Activated CD4-positive, alpha-beta T cell treated with anti-CD3 and anti-CD28 coated beads, Interleukin-2, amount 50 U/mL, for 16 hours (primary cell): ENCODE measurements at regions not wholly inside any gene's neighbourhood (a gene's known extent, or its start where the extent isn't known, plus 50 kb on each side); places are given as distances from the start of the nearest gene placed in this dataset.
"Not testable (repeated sequence)": the region's sequence is repeated elsewhere in the genome, so short reads cannot be mapped to it uniquely, and the experiment has no call there.

Experiments used
- DNase-seq: peaks from one replicate; pipeline ENCODE4 v3.0.0-alpha.2; 2020

DNA sequence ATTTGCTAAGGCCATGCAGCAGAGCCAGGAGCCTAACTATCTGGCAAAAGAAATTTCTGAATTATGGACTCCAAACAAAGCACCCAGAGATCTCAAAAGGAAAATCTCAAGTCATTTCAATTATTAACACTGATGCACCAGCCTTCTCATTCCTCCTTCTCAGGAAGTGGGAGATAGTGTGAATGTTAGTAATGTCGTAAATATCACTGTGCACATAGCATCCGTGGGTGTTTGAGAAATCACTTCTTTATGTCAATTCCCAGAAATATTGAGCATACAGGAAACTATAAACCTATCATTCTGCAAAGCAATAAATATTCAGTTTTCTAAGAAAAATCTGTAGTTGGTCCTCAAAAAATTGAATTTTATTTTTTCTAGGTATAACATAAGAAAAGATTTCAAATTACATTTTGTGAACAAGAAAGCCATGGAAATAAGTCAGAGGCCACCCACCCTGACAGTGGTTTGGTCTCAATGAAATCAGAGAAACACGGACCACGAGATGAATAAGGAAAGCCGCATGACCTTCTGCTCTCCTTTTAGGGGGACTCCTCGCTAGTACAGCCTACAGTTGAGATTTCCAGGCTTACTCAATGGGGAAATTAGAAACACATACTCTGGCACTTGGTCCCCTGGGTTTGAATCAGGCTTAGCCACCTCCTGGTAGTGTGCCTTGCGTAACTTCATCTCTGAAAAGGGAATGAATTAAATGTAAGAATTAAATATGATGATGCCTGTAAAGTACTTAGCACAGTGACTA, 120.6 kb downstream of the DIRAS2 start:
- no peak for DNase-seq

GRCh38 chr9:90523958-90524357, 118.7 kb downstream of the DIRAS2 start:
- DNase-seq = no peak

GRCh38 chr9:90526386-90526785, 116.2 kb downstream of the DIRAS2 start:
- DNase-seq = no peak

GRCh38 chr9:90536094-90536493, 106.5 kb downstream of the DIRAS2 start:
- not testable (repeated sequence) for DNase-seq

DNA sequence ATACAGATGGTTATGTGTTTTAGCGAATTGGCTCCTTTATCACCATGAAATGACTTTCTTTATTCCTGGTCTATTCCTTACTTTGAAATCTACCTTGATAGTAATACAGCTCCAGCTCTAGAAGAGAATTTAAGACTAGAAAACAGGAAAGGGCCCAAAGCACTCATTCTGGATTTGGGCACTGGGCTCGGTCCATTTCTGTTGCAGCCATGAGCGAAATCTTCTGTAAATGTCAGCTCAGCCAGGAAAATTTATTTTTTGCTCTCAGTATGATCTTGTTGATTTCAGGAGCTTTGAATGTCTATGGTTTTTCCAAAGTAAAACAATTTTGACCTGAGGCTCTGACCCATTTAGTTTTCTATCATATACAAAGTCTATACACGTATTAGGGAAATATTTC, 104.1 kb downstream of the DIRAS2 start:
- no peak for DNase-seq

- no peak for DNase-seq
Measured at GRCh38 chr9:90539286-90539685, 103.3 kb downstream of the DIRAS2 start.

DNA sequence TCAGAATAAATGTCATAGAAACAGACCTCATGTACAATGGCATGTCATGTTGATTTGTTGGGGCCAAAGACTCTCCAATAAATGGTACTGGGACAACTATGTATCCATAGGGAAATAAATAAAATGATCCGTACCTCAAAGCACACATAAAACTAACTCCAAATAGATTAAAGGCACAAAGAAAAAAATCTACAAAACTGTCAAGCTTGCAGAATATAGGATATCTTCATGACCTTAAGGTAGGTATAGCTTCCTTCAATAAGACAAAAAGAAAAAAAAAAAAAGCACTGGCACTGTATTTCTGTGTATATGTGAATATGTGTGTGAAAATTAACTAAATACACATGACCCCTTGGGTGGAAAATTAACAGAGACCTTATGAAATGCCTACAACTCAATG, 101.9 kb downstream of the DIRAS2 start:
- no peak for DNase-seq

- DNase-seq = no peak
Measured at GRCh38 chr9:90544488-90544887, 98.1 kb downstream of the DIRAS2 start.

GRCh38 chr9:90546200-90546599, 96.4 kb downstream of the DIRAS2 start:
- no peak for DNase-seq

GRCh38 chr9:90547896-90548295, 94.7 kb downstream of the DIRAS2 start:
- DNase-seq = no peak

DNA sequence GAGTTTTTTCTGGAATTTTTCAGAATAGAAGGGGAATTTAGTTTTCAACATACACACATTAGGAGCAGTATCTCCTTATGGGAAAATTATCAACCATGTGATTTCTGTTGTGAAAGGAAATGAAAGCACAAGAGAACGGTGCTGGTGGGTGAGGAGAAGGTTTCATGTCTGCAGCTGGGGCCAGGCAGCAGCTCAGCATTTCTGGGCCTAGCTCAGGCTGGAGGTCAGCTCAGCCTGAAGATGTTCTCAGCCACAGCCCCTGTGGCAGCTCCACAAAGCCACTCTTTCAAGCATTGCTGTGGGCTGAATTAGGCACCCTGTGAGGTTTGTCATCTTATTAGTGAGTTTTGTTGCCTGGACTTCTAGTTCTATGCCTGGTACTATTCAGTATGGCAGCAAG, 90.3 kb downstream of the DIRAS2 start:
- no peak for DNase-seq

- DNase-seq = no peak
Measured at GRCh38 chr9:90555351-90556057, 87.1 kb downstream of the DIRAS2 start.

DNA sequence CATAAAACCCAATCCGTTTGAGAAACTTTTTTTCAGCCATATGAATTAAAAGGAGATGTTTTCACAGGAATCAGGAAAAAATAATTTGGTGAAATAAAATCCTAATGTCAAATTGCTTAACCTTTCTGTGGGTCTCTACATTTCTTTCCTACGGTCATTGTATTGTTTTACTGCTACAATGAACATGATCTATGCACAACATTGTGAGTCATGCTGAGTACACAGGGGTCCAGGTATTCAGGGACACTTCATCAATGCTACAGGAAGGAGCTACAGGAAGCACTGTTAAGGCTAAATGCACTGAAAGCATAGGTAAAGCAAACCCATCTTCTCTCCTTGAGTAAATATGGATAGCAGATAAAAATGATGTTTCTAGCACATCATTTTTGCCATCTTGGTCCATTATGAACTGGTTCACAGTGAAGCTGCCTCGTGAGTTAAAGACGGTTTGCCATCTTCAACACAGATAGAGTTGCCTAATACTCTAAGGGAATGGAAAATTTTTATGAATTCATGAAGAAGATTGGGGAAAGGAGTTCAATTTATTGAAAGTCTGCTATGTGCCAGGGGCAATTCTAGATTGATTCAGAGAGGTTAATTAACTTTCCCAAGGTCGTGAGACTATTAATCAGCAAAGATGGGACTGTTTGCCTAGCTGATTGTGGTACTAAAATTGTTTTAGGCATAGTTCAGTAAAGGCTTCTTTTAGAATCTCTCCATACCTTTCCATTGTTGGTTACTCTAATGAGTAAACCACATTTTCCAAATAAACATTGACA, 85.5 kb downstream of the DIRAS2 start:
- DNase-seq = no peak

DNA sequence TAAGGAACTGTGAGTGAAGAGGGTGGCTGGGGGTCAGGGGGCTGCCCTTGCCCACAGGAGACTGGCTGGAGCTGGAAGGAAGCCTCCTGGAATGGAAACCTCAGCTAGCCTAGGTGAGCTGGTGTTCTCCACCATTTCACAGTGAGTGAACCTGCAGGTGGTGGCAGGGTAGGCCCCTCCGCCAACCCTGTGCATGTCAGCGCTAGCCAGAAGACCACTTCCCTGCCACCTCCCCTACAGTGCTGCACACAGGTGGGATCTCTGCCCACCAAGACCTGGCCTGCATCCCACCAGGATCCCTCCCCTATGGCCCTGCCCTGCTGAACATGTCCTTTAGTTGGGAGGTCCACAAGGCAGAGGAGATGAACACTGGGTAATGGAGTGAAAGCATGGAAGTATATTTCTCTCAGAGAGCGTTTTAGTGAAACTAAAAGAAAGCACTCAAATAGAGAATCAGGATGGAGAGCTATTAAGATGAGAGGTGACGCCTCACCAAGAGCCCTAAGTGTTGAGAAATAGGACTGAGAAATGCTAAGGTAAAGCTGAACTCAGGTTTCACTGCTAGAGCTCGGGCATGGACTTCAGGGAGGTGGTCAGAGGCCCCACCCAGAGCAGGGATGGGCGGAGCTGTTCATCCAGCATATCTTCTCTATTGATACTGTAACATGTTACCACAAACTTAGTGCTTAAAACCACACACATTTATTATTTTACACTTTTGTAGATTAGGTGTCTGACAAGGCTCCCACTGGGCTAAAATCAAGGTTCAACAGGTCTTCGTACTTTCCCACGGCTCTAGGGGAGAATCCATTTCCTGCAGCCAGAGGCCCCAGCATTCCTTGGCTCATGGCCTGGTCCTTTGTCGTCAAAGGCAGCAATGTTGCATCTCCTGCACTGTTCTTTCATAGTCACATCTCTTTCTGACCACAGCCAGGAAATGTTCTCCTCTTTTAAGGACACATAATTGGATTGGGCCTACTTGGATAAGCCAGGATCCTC, 83.2 kb downstream of the DIRAS2 start:
- no peak for DNase-seq
